Adrenal gland (tissue), 5 donors: ENCODE measurements at regions not wholly inside any gene's neighbourhood (a gene's known extent, or its start where the extent isn't known, plus 50 kb on each side); places are given as distances from the start of the nearest gene placed in this dataset.

Source experiments
- POLR2A ChIP-seq, 2 donors: fragments of 450-650 bp; IDR thresholded peaks; one replicate each; pipeline ENCODE4 v1.6.1; 2017; ENCODE audit warnings: antibody characterized with exemption in 2 of 2, mild to moderate bottlenecking in 2 of 2, moderate library complexity in 1 of 2
- TF ChIP-seq, protein P1 (sequence below), 6 experiments: fragments of 450-650 bp in 4 of 6; fragments of 200-600 bp in 2 of 6; sonication (generic) in 1 of 6; IDR thresholded peaks; 1 replicate in 5 of 6; 2 replicates in 1 of 6; pipeline versions ENCODE4 v1.5.1 to v1.8.0; 2016 to 2021; ENCODE audit warnings: antibody characterized with exemption in 6 of 6, mild to moderate bottlenecking in 2 of 6, moderate library complexity in 1 of 6
- donor health status: DM: no; HTN: no; CAD: no.

DNA sequence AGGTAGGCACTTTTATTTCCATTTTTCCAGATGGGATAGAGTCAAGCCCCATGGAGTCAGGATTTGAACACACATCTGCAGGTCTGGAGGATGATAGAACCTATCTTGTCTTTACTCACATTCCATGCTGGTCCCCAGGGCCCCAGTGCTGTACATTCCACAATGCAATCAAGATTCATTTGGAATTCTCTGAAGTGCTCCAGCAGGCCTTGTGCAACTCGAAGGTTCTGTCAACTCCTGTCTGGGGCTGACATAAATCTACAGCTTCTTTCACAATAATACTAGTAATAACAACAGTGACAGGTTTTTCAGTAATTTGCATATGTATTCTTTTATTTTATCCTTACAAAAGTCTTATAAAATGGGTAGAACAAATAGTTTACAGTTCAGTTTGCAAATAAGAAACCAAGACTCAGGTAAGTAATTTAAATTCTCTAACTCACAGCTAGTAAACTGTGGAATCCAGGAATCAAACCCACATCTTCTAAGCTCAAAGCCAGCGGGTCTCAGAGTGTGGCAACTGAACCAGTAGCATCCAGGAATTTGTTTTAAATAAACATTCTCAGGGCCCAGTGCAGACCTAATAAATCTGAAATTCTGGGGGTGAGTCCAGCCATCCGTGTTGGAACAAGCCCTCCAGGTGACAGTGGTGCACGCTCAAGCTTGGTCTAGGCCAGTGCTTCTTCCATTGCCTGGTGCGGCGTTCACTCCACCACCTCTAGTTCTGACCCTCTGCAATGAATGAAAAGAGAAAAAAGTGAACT, 137.0 kb upstream of the TNFAIP3 start:
- TF ChIP-seq POLR2A (IDR thresholded peaks at IDR 0.05) = no peak
- TF ChIP-seq, protein P1, sequence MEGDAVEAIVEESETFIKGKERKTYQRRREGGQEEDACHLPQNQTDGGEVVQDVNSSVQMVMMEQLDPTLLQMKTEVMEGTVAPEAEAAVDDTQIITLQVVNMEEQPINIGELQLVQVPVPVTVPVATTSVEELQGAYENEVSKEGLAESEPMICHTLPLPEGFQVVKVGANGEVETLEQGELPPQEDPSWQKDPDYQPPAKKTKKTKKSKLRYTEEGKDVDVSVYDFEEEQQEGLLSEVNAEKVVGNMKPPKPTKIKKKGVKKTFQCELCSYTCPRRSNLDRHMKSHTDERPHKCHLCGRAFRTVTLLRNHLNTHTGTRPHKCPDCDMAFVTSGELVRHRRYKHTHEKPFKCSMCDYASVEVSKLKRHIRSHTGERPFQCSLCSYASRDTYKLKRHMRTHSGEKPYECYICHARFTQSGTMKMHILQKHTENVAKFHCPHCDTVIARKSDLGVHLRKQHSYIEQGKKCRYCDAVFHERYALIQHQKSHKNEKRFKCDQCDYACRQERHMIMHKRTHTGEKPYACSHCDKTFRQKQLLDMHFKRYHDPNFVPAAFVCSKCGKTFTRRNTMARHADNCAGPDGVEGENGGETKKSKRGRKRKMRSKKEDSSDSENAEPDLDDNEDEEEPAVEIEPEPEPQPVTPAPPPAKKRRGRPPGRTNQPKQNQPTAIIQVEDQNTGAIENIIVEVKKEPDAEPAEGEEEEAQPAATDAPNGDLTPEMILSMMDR (IDR thresholded peaks at IDR 0.05) = no peak
